Prostate gland (tissue), 2 donors: ENCODE measurements at regions not wholly inside any gene's neighbourhood (a gene's known extent, or its start where the extent isn't known, plus 50 kb on each side); places are given as distances from the start of the nearest gene placed in this dataset.

ENCODE experiments used
- DNase-seq: peaks from one replicate; pipeline ENCODE4 v3.0.0-alpha.2; 2019; ENCODE audit warnings: low spot score
- H3K27ac ChIP-seq, 2 donors: fragments of 200-600 bp; sonication (generic); 2 replicates each; pipeline ENCODE4 v1.5.1; 2017 to 2019
- H3K27me3 ChIP-seq: fragments of 200-600 bp; sonication (generic); replicated peaks from 2 replicates; pipeline ENCODE4 v1.5.1; 2019; ENCODE audit not compliant: insufficient read depth
- H3K36me3 ChIP-seq, 2 donors: fragments of 200-600 bp; sonication (generic); 1 replicate in 1 of 2; 2 replicates in 1 of 2; pipeline versions ENCODE4 v1.5.1 to v1.8.1; 2017 to 2019
- H3K4me1 ChIP-seq: fragments of 200-600 bp; sonication (generic); replicated peaks from 2 replicates; pipeline ENCODE4 v1.5.1; 2019
- H3K4me3 ChIP-seq, 2 donors: fragments of 200-600 bp; sonication (generic); 2 replicates each; pipeline ENCODE4 v1.5.1; 2017 to 2019
- H3K9me3 ChIP-seq: fragments of 200-600 bp; sonication (generic); 2 replicates; pipeline ENCODE4 v1.5.1; 2017
- POLR2A ChIP-seq: fragments of 450-650 bp; IDR thresholded peaks from one replicate; pipeline ENCODE4 v1.6.1; 2016; ENCODE audit warnings: antibody characterized with exemption, mild to moderate bottlenecking
- POLR2AphosphoS5 ChIP-seq: sonication (generic); formaldehyde crosslinking; IDR thresholded peaks from one replicate; pipeline ENCODE4 v1.6.1; 2017; ENCODE audit warnings: antibody characterized with exemption
- whole genome bisulfite sequencing: methylation state at CpG from one replicate; pipeline ENCODE4 v1.1.5; 2018; 5-methylcytosine and 5-hydroxymethylcytosine counted together
- intact Hi-C: fragments of 100-400 bp; cut with DNase I; formaldehyde crosslinking; loops from one replicate; pipeline ENCODE4 v1.14.2; 2022
- TF ChIP-seq, protein P1 (sequence below), 4 experiments: fragments of 200-600 bp in 2 of 4; fragments of 450-650 bp in 2 of 4; sonication (generic) in 2 of 4; IDR thresholded peaks; 1 replicate in 3 of 4; 2 replicates in 1 of 4; pipeline ENCODE4 v1.5.1; 2016 to 2019; ENCODE audit warnings: antibody characterized with exemption in 4 of 4, mild to moderate bottlenecking in 2 of 4, moderate library complexity in 2 of 4

DNA sequence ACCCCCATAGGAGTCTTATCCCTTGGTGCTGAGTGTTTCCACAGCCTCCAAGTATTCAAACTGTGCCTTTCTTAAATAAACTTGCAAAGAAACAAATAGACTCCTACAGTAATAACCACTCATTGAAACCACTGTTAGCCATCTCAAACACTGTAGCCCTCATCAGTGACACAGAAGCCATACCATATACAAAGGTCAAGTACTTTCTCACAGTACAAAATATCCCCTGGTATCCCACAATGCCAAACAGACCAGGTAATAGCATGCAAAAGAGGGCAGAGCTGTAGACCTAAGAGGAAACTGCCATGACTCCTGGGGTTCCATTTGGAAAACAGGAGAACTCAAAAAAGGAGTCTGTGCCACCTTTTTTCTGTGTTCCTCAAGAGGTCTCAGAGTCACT, 173.8 kb upstream of the PPP1R2C start:
- intact Hi-C loops = no loop called here
- H3K27ac ChIP-seq = no peak overlapping the region
- H3K27me3 ChIP-seq = no peaks in the 10 kb centered on the region
- TF ChIP-seq POLR2AphosphoS5 (no peak), POLR2A (no peak)
- TF ChIP-seq, protein P1, sequence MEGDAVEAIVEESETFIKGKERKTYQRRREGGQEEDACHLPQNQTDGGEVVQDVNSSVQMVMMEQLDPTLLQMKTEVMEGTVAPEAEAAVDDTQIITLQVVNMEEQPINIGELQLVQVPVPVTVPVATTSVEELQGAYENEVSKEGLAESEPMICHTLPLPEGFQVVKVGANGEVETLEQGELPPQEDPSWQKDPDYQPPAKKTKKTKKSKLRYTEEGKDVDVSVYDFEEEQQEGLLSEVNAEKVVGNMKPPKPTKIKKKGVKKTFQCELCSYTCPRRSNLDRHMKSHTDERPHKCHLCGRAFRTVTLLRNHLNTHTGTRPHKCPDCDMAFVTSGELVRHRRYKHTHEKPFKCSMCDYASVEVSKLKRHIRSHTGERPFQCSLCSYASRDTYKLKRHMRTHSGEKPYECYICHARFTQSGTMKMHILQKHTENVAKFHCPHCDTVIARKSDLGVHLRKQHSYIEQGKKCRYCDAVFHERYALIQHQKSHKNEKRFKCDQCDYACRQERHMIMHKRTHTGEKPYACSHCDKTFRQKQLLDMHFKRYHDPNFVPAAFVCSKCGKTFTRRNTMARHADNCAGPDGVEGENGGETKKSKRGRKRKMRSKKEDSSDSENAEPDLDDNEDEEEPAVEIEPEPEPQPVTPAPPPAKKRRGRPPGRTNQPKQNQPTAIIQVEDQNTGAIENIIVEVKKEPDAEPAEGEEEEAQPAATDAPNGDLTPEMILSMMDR (IDR thresholded peaks at IDR 0.05) = no peak
- no peaks in the 10 kb centered on the region for H3K9me3 ChIP-seq
- H3K4me1 ChIP-seq = no peaks in the 10 kb centered on the region
- no peak for DNase-seq
- H3K36me3 ChIP-seq = no peaks in the 10 kb centered on the region
- H3K4me3 ChIP-seq = no peak overlapping the region

DNA sequence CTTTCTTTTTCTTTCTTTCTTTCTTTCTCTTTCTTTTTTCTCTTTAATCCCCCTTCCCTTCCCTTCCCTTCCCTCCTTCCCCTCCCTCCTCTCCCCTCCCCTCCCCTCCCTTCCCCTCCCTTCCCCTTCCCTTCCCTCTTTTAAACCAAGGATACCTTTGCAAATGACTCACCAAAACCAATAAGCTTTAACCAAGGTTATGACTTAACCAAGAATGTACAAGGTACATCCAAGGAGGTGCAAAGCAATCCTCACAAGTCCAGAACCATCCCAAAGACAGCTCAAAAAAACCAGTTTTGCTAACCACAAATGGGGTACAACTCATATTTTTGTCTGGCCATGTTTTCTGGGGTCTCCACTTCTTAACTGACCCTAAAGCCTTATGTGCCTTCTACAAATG, 174.7 kb upstream of the PPP1R2C start:
- intact Hi-C loops = no loop called here
- no peaks in the 10 kb centered on the region for H3K36me3 ChIP-seq

DNA sequence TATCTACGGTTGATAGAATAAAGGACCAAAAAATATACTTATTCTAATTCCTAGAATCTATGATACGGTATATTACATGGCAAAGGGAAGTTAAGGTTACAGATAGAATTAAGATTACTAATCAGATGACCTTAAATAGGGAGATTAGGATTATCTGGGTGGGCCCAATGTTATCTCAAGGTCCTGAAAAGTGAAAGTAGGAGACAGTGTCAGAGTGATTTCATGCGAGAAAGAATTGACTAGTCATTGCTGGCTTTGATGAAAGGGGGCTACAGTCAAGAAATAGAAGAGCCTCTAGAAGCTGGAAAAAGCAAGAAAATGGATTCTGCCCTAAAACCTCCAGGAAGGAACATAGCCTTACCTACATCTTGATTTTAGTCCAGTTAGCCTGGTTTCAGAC, 176.9 kb upstream of the PPP1R2C start:
- Histone ChIP-seq H3K27me3 (no peaks in the 10 kb centered on the region), H3K9me3 (no peaks in the 10 kb centered on the region), H3K4me1 (no peaks in the 10 kb centered on the region), H3K4me3 (no peak overlapping the region), H3K36me3 (no peaks in the 10 kb centered on the region), H3K27ac (no peak overlapping the region)
- intact Hi-C loops = no loop called here
- TF ChIP-seq POLR2A (no peak), POLR2AphosphoS5 (no peak)
- TF ChIP-seq, protein P1 (IDR thresholded peaks at IDR 0.05) = no peak
- no peak for DNase-seq
- WGBS = 98% methylated on average over 3 of the region's 3 CpGs

More for the DNA sequence above, 174.7 kb upstream of the PPP1R2C start:
- no peak for DNase-seq
- no peak overlapping the region for H3K27ac ChIP-seq
- no peaks in the 10 kb centered on the region for H3K27me3 ChIP-seq
- no peak for TF ChIP-seq POLR2AphosphoS5
- TF ChIP-seq, protein P1 (IDR thresholded peaks at IDR 0.05) = no peak
- TF ChIP-seq POLR2A = no peak
- H3K4me1 ChIP-seq = no peaks in the 10 kb centered on the region
- no peaks in the 10 kb centered on the region for H3K9me3 ChIP-seq
- no peak overlapping the region for H3K4me3 ChIP-seq

DNA sequence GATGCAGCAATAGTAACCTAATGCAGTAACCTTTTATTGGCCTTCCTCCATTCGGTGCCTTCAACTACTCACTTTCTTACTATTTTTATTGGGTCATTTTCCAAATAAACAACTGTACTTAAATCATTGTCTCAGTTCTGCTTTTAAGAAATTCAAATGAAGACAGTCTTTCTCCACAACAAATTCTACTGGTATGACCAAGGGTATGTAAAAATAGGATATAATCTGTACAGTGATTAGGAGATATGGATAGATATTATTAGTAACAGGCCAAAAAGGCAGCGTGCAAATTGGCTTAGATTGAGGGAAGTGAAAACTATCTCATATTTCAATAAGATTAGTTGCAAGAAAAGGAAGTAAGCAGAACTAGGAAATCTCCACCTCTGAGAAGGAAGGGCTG, 177.4 kb upstream of the PPP1R2C start:
- H3K9me3 ChIP-seq = no peaks in the 10 kb centered on the region
- intact Hi-C loops = no loop called here
- H3K27me3 ChIP-seq = no peaks in the 10 kb centered on the region
- H3K36me3 ChIP-seq = no peaks in the 10 kb centered on the region
- no peaks in the 10 kb centered on the region for H3K4me1 ChIP-seq
- TF ChIP-seq POLR2AphosphoS5 = no peak
- TF ChIP-seq POLR2A = no peak
- TF ChIP-seq, protein P1 (IDR thresholded peaks at IDR 0.05) = no peak
- H3K4me3 ChIP-seq = no peak overlapping the region
- no peak for DNase-seq
- WGBS = 18% methylated on average over 2 of the region's 2 CpGs
- H3K27ac ChIP-seq = no peak overlapping the region

DNA sequence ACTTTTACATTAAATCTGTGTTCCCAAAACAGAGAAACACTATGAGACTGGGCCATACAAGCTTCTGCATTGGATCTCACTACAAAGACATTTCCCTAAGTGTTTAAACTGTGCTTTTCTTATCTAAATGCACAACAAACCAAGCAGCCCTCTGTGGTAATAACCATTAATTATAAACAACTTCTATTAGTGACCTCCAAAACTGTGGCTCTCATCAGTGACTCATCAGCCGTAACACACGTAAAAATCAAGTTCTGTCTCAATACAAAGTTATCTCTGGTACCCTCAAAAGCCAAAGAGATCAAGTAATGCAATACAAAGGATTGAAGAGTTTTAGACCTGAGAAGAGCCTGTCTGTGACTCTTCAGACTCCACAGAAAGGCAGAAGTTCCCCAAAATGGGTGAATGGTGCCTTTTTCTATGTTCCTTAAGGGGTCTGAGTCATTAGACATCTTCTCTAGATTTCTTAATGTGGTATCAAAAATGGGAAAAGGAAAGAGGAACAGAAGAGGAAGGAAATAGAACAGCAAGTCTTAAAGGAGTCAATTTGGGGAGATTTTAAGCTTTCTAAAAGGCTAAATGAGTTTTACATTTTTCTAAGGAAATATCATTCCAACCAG, 189.8 kb upstream of the PPP1R2C start:
- intact Hi-C loops = no loop called here
- H3K36me3 ChIP-seq = no peaks in the 10 kb centered on the region
- no peak overlapping the region for H3K27ac ChIP-seq
- no peaks in the 10 kb centered on the region for H3K27me3 ChIP-seq
- H3K4me1 ChIP-seq = no peaks in the 10 kb centered on the region
- 40% methylated on average over 2 of the region's 2 CpGs for WGBS
- H3K9me3 ChIP-seq = no peaks in the 10 kb centered on the region
- DNase-seq = no peak
- H3K4me3 ChIP-seq = no peak overlapping the region
- TF ChIP-seq POLR2A (no peak), POLR2AphosphoS5 (no peak)
- TF ChIP-seq, protein P1 (IDR thresholded peaks at IDR 0.05) = no peak
